ENCODE measurements at regions not wholly inside any gene's neighbourhood (a gene's known extent, or its start where the extent isn't known, plus 50 kb on each side); places are given as distances from the start of the nearest gene placed in this dataset.
"Not testable (repeated sequence)": the region's sequence is repeated elsewhere in the genome, so short reads cannot be mapped to it uniquely, and the experiment has no call there.

DNA sequence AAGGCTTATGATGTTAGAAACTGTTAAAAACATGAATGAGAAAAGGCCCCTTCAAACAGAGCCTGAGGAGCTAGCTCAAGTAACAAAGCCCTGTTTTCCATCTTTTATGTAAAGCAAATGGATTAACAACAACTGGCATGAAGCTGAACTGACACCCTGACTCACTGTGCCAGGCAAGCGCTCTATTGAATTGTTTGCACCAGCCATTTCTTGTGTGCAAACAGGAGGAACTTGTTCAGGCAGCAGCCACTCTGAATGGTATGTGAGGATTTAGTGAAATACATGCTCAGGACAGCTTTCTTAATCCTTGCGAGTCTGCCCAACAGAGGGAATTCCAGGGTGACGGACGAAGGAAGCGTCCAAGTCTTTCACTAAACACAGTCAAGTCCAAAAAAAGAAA, 291.1 kb upstream of the ADGRL2 start:
- CTCF ChIA-PET = no interaction called here
- Mint-ChIP-seq H3K27me3 (no peaks in the 10 kb centered on the region), H3K36me3 (ENCODE audit: low read depth) (no peaks in the 10 kb centered on the region)

DNA sequence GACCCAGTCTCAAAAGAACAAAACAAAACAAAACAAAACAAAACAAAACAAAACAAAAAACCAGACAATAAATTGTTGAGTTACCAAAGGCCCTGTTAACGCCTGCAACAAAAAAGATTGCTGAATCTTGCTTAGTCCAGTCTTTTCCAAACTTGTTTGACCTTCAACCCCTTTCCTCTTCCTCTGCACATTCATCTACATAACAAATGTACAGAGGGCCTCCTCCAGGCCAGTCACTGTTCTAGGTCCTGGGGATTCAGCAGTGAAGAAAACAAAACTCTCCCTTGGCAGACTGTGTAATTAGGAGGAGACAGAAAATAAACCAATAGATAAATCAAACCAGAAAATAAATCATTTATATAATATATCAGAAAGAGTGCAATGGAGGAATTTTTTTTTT, 294.0 kb upstream of the ADGRL2 start:
- Mint-ChIP-seq H3K4me3 (no peak overlapping the region), H3K4me1 (no peaks in the 10 kb centered on the region), H3K36me3 (ENCODE audit: low read depth) (no peaks in the 10 kb centered on the region), H3K27ac (no peak overlapping the region), H3K27me3 (no peaks in the 10 kb centered on the region), H3K9me3 (no peaks in the 10 kb centered on the region)
- ChIA-PET CTCF (no interaction called here), POLR2A (no interaction called here)
- no peak for DNase-seq

More for the DNA sequence above, 291.1 kb upstream of the ADGRL2 start:
- Mint-ChIP-seq H3K27ac (no peak overlapping the region), H3K9me3 (no peaks in the 10 kb centered on the region), H3K4me3 (no peak overlapping the region), H3K4me1 (no peaks in the 10 kb centered on the region)
- POLR2A ChIA-PET = no interaction called here
- no peak for DNase-seq

DNA sequence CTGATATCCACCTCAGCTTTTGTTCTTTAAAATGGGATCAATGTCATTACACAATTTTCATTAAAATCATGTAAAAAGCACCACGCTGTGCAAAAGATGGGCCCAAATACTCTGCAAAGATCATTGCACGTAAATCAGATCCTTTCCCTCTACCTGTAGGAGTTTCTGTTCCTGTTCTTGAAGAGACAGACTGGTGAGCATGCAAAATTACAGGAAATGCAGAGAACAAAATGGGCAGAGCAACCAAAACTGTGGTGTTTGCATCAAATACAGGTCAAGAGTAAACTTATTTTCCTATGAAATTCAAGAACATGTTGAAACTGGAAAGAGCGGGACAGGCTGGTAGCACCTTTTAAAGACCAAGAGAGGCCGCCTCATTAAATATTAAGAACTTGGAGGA, 294.9 kb upstream of the ADGRL2 start:
- H3K27ac Mint-ChIP-seq = no peak overlapping the region
- POLR2A ChIA-PET = no interaction called here
- DNase-seq = no peak
- CTCF ChIA-PET = no interaction called here
- H3K27me3 Mint-ChIP-seq = no peaks in the 10 kb centered on the region
- H3K4me1 Mint-ChIP-seq = no peaks in the 10 kb centered on the region
- no peaks in the 10 kb centered on the region for H3K9me3 Mint-ChIP-seq
- no peak overlapping the region for H3K4me3 Mint-ChIP-seq
- H3K36me3 Mint-ChIP-seq (ENCODE audit: low read depth) = no peaks in the 10 kb centered on the region

DNA sequence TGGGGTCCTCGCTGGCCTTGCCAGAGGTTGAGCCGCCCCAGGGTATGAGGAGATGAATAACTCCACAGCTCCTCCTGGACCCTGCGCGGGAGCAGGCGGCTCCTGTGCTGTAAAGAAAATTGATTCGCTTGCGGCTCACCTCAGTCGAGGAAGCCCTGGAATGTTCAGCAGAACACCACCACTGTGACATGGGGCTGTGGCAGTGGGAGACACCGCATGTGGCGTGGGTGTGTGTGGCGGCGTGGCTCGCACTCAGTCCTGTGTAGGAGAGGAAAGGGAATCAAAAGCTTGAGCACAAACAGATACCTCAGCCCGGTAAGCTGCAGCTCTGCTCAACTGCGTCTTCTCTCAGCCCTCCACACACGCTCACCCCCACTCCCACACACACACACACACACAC, 295.9 kb upstream of the ADGRL2 start:
- CTCF ChIA-PET; H3K27me3 Mint-ChIP-seq; H3K36me3 Mint-ChIP-seq (ENCODE audit: low read depth); H3K27ac Mint-ChIP-seq; H3K4me1 Mint-ChIP-seq; H3K9me3 Mint-ChIP-seq; POLR2A ChIA-PET; DNase-seq; H3K4me3 Mint-ChIP-seq: not testable (repeated sequence)

DNA sequence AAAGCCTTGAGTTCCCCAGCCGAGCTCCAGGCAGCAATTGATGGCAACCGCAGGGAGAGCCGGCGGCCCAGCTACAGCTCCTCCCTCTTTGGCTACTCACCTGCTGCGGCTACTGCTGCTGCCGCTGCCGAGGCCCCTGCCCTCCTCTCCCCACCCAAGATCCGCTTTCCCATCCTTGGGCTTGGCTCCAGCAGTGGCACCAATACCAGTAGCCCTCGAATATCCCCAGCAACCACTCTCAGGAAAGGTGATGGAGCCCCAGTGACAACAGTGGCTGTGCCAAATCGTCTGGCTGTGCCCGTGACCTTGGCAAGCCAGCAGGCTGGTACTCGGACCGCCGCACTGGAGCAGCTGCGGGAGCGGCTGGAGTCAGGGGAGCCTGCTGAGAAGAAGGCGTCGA, 298.0 kb upstream of the ADGRL2 start:
- H3K9me3 Mint-ChIP-seq; CTCF ChIA-PET; DNase-seq; H3K27ac Mint-ChIP-seq; POLR2A ChIA-PET; H3K4me3 Mint-ChIP-seq; H3K27me3 Mint-ChIP-seq; H3K36me3 Mint-ChIP-seq (ENCODE audit: low read depth); H3K4me1 Mint-ChIP-seq: not testable (repeated sequence)

DNA sequence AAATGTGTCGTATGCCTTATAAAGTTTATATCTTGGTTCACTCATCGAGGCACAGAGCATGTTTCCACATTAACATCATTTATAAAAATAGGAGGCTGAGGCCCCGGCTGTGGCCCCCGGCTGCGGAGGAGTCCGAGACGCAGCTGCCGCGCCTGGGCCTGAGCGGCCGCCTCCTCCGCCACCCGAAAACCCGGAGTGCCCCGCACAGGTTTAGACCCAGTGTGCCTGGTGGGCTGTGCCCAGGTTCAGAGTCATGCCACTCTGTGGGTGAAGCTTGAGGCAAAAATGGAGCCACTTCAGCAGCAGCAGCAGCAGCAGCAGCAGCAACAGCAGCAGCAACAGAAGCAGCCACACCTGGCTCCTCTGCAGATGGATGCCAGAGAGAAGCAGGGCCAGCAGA, 299.2 kb upstream of the ADGRL2 start:
- CTCF ChIA-PET; DNase-seq; POLR2A ChIA-PET; H3K27ac Mint-ChIP-seq; H3K4me3 Mint-ChIP-seq; H3K4me1 Mint-ChIP-seq; H3K27me3 Mint-ChIP-seq; H3K36me3 Mint-ChIP-seq (ENCODE audit: low read depth); H3K9me3 Mint-ChIP-seq: not testable (repeated sequence)

DNA sequence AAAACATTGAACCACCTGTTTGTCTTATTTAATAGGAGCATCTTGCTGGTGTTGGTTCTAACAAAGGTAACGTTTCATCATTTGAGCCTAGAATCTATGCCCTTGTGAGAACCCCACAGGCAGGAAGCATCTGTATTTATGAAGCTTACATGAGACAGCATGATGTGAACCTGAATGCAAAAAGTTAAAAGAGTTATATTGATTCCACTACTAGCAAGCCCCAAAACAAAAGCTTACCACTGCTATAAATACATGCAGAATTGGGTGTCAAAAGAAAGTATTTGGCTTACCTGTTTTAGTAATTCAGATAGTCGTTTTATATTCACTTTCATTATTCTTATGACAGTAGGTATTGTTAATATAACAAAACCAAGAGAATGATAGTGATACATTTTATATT, 301.2 kb upstream of the ADGRL2 start:
- POLR2A ChIA-PET = no interaction called here

DNA sequence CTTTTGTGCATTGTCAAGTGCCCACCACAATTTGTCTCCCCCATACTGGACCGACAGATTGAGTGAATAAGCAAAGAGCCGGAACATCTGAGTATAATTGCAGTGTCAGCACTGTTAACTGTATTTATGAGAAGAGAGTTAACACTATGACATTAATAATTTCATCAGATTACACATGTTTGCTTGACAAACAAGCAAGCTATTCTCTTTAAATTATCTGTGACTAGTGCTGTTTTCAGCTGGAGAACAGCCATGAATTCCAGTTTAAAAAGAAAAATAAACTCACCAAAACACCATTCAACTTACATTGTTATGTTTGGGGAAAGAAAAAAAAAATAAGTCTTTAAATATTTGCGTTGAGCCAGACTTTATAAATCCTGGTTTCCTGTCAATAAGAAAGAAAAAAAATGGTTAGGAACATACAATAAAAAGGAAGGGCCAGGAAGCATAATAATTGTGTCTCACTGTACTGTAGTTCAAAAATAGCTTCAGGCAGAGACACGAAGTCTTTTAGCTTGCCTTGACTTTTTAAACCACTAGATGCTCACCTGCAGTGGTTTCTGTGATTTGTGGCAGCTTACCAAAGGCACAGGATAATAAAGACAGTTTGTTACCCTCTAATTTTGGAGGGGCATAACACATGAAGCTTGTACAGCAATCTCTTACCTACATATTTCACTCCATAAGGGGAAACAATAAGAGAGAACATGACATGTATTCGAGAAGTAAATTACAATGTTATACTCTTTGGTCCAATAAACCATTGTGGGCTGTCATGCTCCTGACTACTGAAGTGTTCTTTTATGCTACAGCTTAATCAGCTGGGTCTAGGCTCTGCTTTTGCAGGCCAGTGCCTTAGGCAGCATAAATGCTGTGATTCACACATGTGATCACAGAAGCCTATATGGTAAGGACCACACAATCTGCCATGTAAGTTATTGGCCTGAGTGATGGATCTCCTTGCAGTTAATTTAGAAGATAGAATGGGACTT, 302.0 kb upstream of the ADGRL2 start:
- Mint-ChIP-seq H3K36me3 (ENCODE audit: low read depth) (no peaks in the 10 kb centered on the region), H3K4me1 (no peaks in the 10 kb centered on the region), H3K4me3 (no peak overlapping the region), H3K27me3 (no peaks in the 10 kb centered on the region), H3K9me3 (no peaks in the 10 kb centered on the region), H3K27ac (no peak overlapping the region)
- POLR2A ChIA-PET = no interaction called here
- CTCF ChIA-PET = no interaction called here
- no peak for DNase-seq

More for the DNA sequence above, 301.2 kb upstream of the ADGRL2 start:
- Mint-ChIP-seq H3K4me3 (no peak overlapping the region), H3K4me1 (no peaks in the 10 kb centered on the region), H3K27me3 (no peaks in the 10 kb centered on the region), H3K9me3 (no peaks in the 10 kb centered on the region), H3K27ac (no peak overlapping the region), H3K36me3 (ENCODE audit: low read depth) (no peaks in the 10 kb centered on the region)
- CTCF ChIA-PET = no interaction called here
- DNase-seq = no peak

DNA sequence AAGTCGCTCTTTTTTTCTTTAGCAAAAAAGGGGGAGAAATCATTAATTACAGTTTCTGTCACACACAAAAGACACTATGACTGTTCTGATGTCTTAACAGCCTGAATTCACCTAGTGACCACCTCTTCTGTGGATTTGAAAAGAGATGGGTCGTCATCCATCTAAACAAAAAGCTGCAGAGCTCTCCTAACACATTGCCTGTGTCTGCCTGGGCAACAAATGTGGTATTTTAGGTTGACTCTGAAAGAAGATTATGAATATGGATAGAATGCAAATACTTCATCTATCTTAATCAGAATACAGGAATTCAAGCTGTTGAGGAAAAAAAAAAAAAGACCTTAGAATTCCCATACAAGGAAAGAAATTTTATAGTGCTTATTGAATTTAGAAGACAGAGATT, 304.4 kb upstream of the ADGRL2 start:
- no peak for DNase-seq
- Mint-ChIP-seq H3K9me3 (no peaks in the 10 kb centered on the region), H3K4me3 (no peak overlapping the region), H3K36me3 (ENCODE audit: low read depth) (no peaks in the 10 kb centered on the region), H3K27me3 (no peaks in the 10 kb centered on the region), H3K4me1 (no peaks in the 10 kb centered on the region), H3K27ac (no peak overlapping the region)
- POLR2A ChIA-PET = no interaction called here
- CTCF ChIA-PET = no interaction called here

DNA sequence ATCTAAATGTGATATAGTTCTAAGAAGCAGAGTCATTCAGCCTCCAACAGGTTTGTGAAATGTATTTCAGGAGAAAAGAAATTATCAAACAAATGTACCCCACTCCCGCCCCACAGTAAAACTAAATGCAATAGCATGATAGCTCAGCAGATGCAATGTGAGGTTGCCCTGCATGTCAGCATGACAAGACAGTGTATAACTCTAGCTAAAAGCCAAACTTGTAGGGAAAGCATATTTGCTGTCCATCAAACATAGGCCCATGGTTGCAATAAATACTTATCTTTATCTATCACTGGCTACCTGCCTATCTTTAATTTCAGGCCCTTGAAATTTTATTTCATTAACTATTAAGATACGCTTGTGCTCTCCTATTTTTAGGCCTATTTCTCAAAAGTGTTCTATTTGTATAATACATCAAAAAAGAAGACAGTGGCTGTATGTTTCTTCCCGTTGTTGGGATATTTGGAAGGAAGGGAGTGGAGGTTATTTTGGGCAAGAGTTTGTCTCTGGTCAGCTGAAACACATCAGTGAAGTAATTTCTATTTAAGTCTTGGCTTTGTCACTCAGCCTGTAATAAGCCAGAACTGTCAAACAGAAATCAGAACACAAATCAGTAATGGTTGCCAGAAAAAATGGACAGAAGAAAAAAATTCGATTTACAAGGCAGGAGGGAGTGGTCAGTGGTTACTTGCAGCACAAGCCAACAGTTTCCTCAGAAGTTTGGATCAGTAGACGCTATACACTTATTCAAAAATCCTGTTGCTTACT, 307.4 kb upstream of the ADGRL2 start:
- Mint-ChIP-seq H3K4me1 (no peaks in the 10 kb centered on the region), H3K9me3 (peaks cover 3% of the 10 kb centered on the region), H3K36me3 (ENCODE audit: low read depth) (no peaks in the 10 kb centered on the region), H3K27me3 (no peaks in the 10 kb centered on the region), H3K27ac (no peak overlapping the region), H3K4me3 (no peak overlapping the region)
- ChIA-PET CTCF (no interaction called here), POLR2A (no interaction called here)
- no peak for DNase-seq

DNA sequence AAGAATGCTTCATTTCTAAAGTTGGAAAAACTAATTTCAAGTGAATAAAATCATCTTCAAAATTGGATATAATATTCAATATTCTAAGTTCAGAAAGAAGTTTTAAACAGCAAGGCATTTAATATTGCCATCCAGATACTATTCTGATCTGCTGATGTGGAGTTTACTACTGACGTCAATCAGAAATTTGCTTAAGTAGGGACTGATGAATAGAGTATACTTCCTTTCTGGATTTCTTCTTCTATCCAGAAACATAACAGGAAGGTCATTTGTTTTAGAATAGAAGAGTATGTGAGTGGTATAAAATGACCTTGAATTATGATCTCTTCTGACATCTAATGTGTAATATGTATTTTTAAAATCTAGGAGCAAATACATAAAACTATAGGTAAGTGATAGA, 308.1 kb upstream of the ADGRL2 start:
- POLR2A ChIA-PET = no interaction called here
- Mint-ChIP-seq H3K27me3 (no peaks in the 10 kb centered on the region), H3K4me3 (no peak overlapping the region), H3K27ac (no peak overlapping the region), H3K36me3 (ENCODE audit: low read depth) (no peaks in the 10 kb centered on the region), H3K9me3 (peaks cover 3% of the 10 kb centered on the region), H3K4me1 (no peaks in the 10 kb centered on the region)
- no peak for DNase-seq
- CTCF ChIA-PET = no interaction called here

DNA sequence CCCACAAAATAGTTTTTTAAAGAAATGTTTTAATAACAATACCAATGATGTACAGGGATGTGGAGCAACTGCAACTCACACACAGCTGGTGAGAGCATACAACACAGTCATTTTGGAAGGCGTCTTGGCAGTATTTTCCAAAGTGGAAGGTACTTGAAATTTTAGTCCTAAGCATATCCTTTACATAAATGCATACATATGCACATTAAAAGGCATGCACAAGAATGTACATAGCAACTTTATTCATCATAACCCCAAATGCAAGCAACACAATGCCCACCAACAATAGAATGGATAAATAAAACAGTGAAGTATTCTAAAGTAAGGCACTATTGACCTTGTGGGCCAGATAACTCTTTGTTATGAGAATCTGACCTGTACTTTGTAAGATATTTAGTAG, 310.1 kb upstream of the ADGRL2 start:
- Mint-ChIP-seq H3K9me3 (peaks cover 3% of the 10 kb centered on the region), H3K27me3 (no peaks in the 10 kb centered on the region), H3K4me1 (no peaks in the 10 kb centered on the region), H3K4me3 (no peak overlapping the region), H3K27ac (no peak overlapping the region), H3K36me3 (ENCODE audit: low read depth) (no peaks in the 10 kb centered on the region)
- ChIA-PET POLR2A (no interaction called here), CTCF (no interaction called here)
- no peak for DNase-seq

DNA sequence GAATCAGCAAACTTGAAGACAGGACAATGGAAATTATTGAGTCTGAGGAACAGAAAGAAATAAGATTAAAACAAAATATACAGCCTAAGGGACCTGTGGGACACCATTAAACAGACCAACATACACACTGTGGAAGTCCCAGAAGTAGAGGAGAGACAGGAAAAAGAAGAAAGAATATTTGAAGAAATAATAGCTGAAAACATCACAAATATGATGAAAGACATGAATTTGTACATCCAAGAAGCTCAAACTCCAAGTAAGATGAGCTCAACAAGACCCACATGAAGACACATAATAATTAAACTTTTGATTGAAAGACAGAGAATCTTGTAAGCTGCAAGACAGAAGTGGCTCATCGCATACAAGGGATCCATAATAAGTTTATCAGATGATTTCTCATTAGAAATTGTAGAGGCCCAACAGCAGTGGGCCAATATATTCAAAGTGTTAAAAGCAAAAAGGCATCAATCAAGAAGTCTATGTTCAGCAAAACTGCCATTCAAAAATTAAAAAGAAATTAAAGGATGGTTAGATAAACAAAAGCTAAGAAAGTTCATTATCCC, 311.3 kb upstream of the ADGRL2 start:
- POLR2A ChIA-PET = no interaction called here

DNA sequence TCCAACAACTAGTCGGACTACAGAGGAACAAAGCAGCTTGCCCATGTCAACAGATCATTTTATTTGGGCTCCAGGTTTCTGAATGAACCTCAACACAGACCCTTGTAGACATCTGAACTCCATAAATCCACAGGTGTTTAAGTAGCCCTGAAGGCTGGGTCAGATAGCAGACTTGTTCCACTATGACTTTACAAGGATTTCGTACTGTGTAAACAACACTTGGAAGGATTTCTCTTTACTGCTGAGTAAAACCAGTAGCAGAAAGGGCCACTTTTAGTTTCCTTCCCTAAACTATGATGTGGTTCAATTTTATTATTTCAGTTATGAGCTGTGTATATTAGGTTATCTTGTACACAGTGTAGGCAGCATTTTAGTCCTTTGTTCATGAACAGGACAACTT, 316.4 kb upstream of the ADGRL2 start:
- Mint-ChIP-seq H3K4me1 (no peaks in the 10 kb centered on the region), H3K27me3 (no peaks in the 10 kb centered on the region), H3K4me3 (no peak overlapping the region), H3K27ac (no peak overlapping the region), H3K9me3 (no peaks in the 10 kb centered on the region), H3K36me3 (ENCODE audit: low read depth) (no peaks in the 10 kb centered on the region)
- DNase-seq = no peak
- ChIA-PET POLR2A (no interaction called here), CTCF (no interaction called here)

More for the DNA sequence above, 311.3 kb upstream of the ADGRL2 start:
- CTCF ChIA-PET = no interaction called here
- Mint-ChIP-seq H3K4me3 (no peak overlapping the region), H3K27ac (no peak overlapping the region), H3K9me3 (peaks cover 3% of the 10 kb centered on the region), H3K36me3 (ENCODE audit: low read depth) (no peaks in the 10 kb centered on the region), H3K4me1 (no peaks in the 10 kb centered on the region), H3K27me3 (no peaks in the 10 kb centered on the region)
- no peak for DNase-seq
